NCI-H2029 treated with DMSO at 0.1 percent for 48 hours (cell line): ENCODE measurements at regions not wholly inside any gene's neighbourhood (a gene's known extent, or its start where the extent isn't known, plus 50 kb on each side); places are given as distances from the start of the nearest gene placed in this dataset.

Source experiments
- DNase-seq: peaks from one replicate; lab custom pipeline; 2025; lab: John Stamatoyannopoulos, UW

GRCh38 chr1:87926921-87927320 is 598.2 kb downstream of the LMO4 start:
- DNase-seq = no peak

- no peak for DNase-seq
These were observed 599.0 kb downstream of the LMO4 start for GRCh38 chr1:87927391-87928280.

- no peak for DNase-seq
These were observed 599.9 kb downstream of the LMO4 start for GRCh38 chr1:87928623-87929022.

GRCh38 chr1:87929906-87930305 is 601.2 kb downstream of the LMO4 start:
- DNase-seq = no peak

GRCh38 chr1:87930796-87931195 is 602.1 kb downstream of the LMO4 start:
- DNase-seq = no peak

- no peak for DNase-seq
These were observed 604.5 kb downstream of the LMO4 start for GRCh38 chr1:87933171-87933570.

- DNase-seq = no peak
These were observed 606.5 kb downstream of the LMO4 start for GRCh38 chr1:87935130-87935529.

GRCh38 chr1:87937831-87938395 is 609.2 kb downstream of the LMO4 start:
- no peak for DNase-seq

- no peak for DNase-seq
These were observed 610.0 kb downstream of the LMO4 start for GRCh38 chr1:87938631-87939030.

- no peak for DNase-seq
These were observed 610.8 kb downstream of the LMO4 start for GRCh38 chr1:87939444-87939843.

- no peak for DNase-seq
These were observed 611.7 kb downstream of the LMO4 start for GRCh38 chr1:87940421-87940820.

- DNase-seq = no peak
These were observed 612.8 kb downstream of the LMO4 start for GRCh38 chr1:87941337-87941946.

GRCh38 chr1:87942165-87942564 is 613.5 kb downstream of the LMO4 start:
- DNase-seq = no peak

GRCh38 chr1:87949711-87950110 is 621.0 kb downstream of the LMO4 start:
- no peak for DNase-seq

- no peak for DNase-seq
These were observed 621.7 kb downstream of the LMO4 start for GRCh38 chr1:87950369-87950768.

GRCh38 chr1:87951409-87951808 is 622.7 kb downstream of the LMO4 start:
- DNase-seq = no peak

GRCh38 chr1:87951852-87952251 is 623.2 kb downstream of the LMO4 start:
- no peak for DNase-seq

- DNase-seq = no peak
These were observed 624.4 kb downstream of the LMO4 start for GRCh38 chr1:87953121-87953520.

GRCh38 chr1:87953732-87954344 is 625.2 kb downstream of the LMO4 start:
- peak; percentile 38 for DNase-seq

- DNase-seq = no peak
These were observed 626.4 kb downstream of the LMO4 start for GRCh38 chr1:87955038-87955437.

- DNase-seq = no peak
These were observed 627.4 kb downstream of the LMO4 start for GRCh38 chr1:87956072-87956471.

GRCh38 chr1:87956750-87957149 is 628.1 kb downstream of the LMO4 start:
- DNase-seq = no peak

- no peak for DNase-seq
These were observed 628.7 kb downstream of the LMO4 start for GRCh38 chr1:87957331-87957730.
